Osteoblast (primary cell): ENCODE measurements at regions not wholly inside any gene's neighbourhood (a gene's known extent, or its start where the extent isn't known, plus 50 kb on each side); places are given as distances from the start of the nearest gene placed in this dataset.

Experiments
- DNase-seq: peaks from one replicate; pipeline ENCODE4 v3.0.0; 2011; ENCODE audit warnings: low spot score, mixed read lengths; ENCODE audit not compliant: insufficient read length; ENCODE audit errors: missing footprints
- H2AFZ ChIP-seq: 2 replicates; pipeline ENCODE4 v1.6.0; 2011; ENCODE audit warnings: mild to moderate bottlenecking, low read length
- H3K27ac ChIP-seq: 2 replicates; pipeline ENCODE4 v1.5.1; 2011; ENCODE audit warnings: mild to moderate bottlenecking, low read depth, low read length, moderate library complexity
- H3K27me3 ChIP-seq: 2 replicates; pipeline ENCODE4 v1.6.0; 2012; ENCODE audit warnings: mild to moderate bottlenecking, control low read depth, inconsistent platforms, low read length, moderate library complexity; ENCODE audit not compliant: insufficient read depth
- H3K36me3 ChIP-seq: 2 replicates; pipeline ENCODE4 v1.5.1; 2011; ENCODE audit warnings: mild to moderate bottlenecking, low read length, control low read depth, moderate library complexity; ENCODE audit not compliant: insufficient read depth
- H3K4me1 ChIP-seq: 2 replicates; pipeline ENCODE4 v1.5.1; 2011; ENCODE audit warnings: mild to moderate bottlenecking, low read length, control low read depth, moderate library complexity; ENCODE audit not compliant: insufficient read depth
- H3K4me2 ChIP-seq: 2 replicates; pipeline ENCODE4 v1.6.0; 2011; ENCODE audit warnings: mild to moderate bottlenecking, low read length; ENCODE audit not compliant: insufficient read depth
- H3K4me3 ChIP-seq: fragments of 200-600 bp; sonication (generic); 3 replicates; pipeline ENCODE4 v1.5.1; 2012; ENCODE audit warnings: mild to moderate bottlenecking, low read length, inconsistent platforms; ENCODE audit not compliant: insufficient read depth
- H3K79me2 ChIP-seq: 2 replicates; pipeline ENCODE4 v1.6.0; 2012; ENCODE audit warnings: mild to moderate bottlenecking, low read length, control low read depth, inconsistent platforms; ENCODE audit not compliant: insufficient read depth
- H3K9me3 ChIP-seq: 2 replicates; pipeline ENCODE4 v1.5.1; 2011; ENCODE audit warnings: low read depth, low read length, control low read depth
- H4K20me1 ChIP-seq: 2 replicates; pipeline ENCODE4 v1.6.0; 2012; ENCODE audit warnings: mild to moderate bottlenecking, low read length, control low read depth; ENCODE audit not compliant: insufficient read depth
- TF ChIP-seq, protein P1 (sequence below): IDR thresholded peaks from 2 replicates; pipeline ENCODE4 v1.5.1; 2011; ENCODE audit warnings: mild to moderate bottlenecking, low read depth, low read length, moderate library complexity; ENCODE audit errors: extremely low read depth

DNA sequence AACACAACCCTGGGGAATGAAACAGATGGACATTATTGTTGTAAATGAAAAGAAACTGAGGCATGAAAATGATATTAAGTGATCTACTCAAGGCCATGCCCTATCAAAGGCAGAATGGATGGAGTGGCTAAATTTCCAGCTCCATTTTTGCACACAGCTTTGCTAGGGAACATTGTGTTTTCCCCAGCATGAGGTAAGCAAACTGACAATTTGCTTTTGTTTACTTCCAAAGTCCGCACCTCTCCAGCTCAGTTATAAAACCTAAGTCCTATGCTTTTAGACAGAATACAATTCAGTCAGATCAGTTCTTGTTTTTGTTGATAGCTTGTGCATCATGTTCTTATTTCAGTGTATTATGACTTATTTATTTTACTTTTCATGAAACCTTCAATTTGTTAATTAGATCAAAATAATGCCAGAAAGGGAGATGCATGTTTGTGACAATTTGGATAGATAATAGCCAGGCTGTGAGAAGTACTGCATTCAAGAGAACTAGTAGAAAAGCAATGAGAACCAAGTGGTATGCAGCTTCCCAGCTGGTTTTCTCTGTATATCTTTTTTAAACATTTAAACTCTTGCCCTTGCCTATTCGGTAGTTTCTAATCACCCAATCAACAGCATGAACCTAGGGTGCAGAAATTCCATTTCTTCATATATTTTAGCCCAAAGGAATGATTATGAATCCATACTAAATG is 380.8 kb downstream of the SPATA31D1 start:
- Histone ChIP-seq H3K36me3 (no peaks in the 10 kb centered on the region), H4K20me1 (no peaks in the 10 kb centered on the region), H3K79me2 (no peaks in the 10 kb centered on the region), H3K27ac (no peak overlapping the region), H3K9me3 (no peaks in the 10 kb centered on the region), H3K27me3 (no peaks in the 10 kb centered on the region), H3K4me3 (no peak overlapping the region), H3K4me1 (no peaks in the 10 kb centered on the region), H2AFZ (no peak overlapping the region), H3K4me2 (no peak overlapping the region)
- TF ChIP-seq, protein P1, sequence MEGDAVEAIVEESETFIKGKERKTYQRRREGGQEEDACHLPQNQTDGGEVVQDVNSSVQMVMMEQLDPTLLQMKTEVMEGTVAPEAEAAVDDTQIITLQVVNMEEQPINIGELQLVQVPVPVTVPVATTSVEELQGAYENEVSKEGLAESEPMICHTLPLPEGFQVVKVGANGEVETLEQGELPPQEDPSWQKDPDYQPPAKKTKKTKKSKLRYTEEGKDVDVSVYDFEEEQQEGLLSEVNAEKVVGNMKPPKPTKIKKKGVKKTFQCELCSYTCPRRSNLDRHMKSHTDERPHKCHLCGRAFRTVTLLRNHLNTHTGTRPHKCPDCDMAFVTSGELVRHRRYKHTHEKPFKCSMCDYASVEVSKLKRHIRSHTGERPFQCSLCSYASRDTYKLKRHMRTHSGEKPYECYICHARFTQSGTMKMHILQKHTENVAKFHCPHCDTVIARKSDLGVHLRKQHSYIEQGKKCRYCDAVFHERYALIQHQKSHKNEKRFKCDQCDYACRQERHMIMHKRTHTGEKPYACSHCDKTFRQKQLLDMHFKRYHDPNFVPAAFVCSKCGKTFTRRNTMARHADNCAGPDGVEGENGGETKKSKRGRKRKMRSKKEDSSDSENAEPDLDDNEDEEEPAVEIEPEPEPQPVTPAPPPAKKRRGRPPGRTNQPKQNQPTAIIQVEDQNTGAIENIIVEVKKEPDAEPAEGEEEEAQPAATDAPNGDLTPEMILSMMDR = no peak
- DNase-seq = no peak

DNA sequence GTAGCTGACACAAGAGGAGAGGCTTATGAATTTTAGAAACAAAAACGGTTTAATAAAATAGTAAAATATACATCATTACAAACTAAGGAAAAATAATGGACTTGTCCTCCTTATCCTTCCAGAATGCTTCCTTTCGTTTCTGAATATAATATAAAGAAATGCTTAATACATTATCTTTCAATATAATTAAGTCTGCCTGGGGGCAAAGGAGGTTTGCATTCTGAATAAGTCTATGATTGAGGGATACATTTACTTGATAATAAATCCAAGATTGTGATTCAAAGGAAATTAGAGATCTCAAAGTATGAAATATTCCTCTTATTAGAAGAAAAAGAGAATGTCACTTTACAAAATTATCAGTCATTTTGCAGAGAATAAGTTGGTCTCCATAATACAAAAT is 386.5 kb downstream of the SPATA31D1 start:
- H3K4me2 ChIP-seq = no peak overlapping the region
- H3K9me3 ChIP-seq = no peaks in the 10 kb centered on the region
- H3K27ac ChIP-seq = no peak overlapping the region
- H3K79me2 ChIP-seq = no peaks in the 10 kb centered on the region
- no peak overlapping the region for H3K4me3 ChIP-seq
- no peaks in the 10 kb centered on the region for H4K20me1 ChIP-seq
- TF ChIP-seq, protein P1 = no peak
- H3K4me1 ChIP-seq = no peaks in the 10 kb centered on the region
- H2AFZ ChIP-seq = no peak overlapping the region
- H3K36me3 ChIP-seq = no peaks in the 10 kb centered on the region
- no peaks in the 10 kb centered on the region for H3K27me3 ChIP-seq
- DNase-seq = no peak

DNA sequence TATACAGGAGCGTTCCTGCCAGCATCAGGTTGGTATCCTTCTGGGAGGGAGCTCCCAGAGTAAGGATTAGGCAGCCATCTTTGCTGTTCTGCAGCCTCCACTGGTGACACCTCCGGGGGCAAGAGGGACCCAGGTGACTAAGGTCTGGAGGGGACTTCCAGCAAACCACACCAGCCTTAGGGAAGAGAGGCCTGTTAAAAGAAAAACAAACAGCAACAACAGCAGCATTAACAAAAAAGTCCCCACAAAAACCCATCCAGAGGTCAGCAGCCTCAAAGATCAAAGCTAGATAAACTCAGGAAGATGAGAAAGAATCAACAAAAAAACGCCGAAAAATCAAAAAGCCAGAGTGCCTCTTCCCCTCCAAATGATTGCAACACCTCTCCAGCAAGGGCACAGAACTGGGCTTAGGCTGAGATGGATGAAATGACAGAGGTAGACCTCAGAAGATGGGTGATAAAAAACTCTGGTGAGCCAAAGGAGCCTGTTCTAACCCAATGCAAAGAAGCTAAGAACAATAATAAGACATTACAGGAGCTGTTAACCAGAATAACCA is 388.2 kb downstream of the SPATA31D1 start:
- Histone ChIP-seq H3K4me2 (no peak overlapping the region), H3K9me3 (no peaks in the 10 kb centered on the region), H3K27ac (no peak overlapping the region), H4K20me1 (no peaks in the 10 kb centered on the region), H3K79me2 (no peaks in the 10 kb centered on the region), H3K27me3 (no peaks in the 10 kb centered on the region), H3K36me3 (no peaks in the 10 kb centered on the region), H2AFZ (no peak overlapping the region), H3K4me3 (no peak overlapping the region), H3K4me1 (no peaks in the 10 kb centered on the region)
- TF ChIP-seq, protein P1 = no peak
- DNase-seq = no peak

DNA sequence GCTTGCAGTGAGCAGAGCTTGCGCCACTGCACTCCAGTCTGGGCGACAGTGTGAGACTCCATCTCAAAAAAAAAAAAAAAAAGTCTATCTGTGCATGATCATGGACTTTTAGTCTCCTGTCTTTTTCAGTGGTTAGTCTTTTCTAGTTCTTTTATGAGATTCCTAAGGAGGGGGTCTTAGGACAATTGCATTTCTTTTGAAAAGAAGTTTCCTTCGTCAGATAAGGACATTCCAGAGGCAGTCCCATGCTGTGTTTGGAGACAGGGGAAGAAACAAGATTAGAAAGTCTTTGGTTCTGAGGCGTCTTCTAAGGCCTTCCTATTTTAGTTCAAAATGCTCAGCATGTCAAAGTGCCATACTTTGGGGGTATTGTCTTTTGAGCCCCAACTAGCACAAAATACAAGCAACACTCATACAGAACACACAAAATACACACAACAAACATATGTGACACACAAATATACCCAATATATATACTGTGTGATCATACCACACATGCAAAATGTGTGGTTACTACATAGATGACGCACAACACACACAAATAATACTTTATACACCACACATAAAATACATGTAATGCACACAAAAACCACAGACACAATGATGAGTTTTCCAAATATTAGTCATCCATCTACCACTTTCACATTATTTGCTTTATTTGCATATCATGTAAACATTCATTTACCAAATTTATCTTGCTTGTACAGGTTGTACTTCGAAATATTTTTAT is 394.5 kb downstream of the SPATA31D1 start:
- no peak overlapping the region for H2AFZ ChIP-seq
- H4K20me1 ChIP-seq = no peaks in the 10 kb centered on the region
- TF ChIP-seq, protein P1 = no peak
- no peak overlapping the region for H3K4me3 ChIP-seq
- no peak overlapping the region for H3K27ac ChIP-seq
- H3K9me3 ChIP-seq = no peaks in the 10 kb centered on the region
- H3K27me3 ChIP-seq = no peaks in the 10 kb centered on the region
- H3K36me3 ChIP-seq = no peaks in the 10 kb centered on the region
- no peak overlapping the region for H3K4me2 ChIP-seq
- H3K4me1 ChIP-seq = no peaks in the 10 kb centered on the region
- H3K79me2 ChIP-seq = no peaks in the 10 kb centered on the region
- DNase-seq = no peak
